Right lobe of liver (tissue), 4 donors: ENCODE measurements at regions not wholly inside any gene's neighbourhood (a gene's known extent, or its start where the extent isn't known, plus 50 kb on each side); places are given as distances from the start of the nearest gene placed in this dataset.

ENCODE experiments used
- CTCF ChIP-seq, 4 donors: fragments of 200-600 bp in 3 of 4; fragments of 450-650 bp in 1 of 4; IDR thresholded peaks; one replicate each; pipeline versions ENCODE4 v1.5.1 to v1.8.0; 2016 to 2022; ENCODE audit warnings: antibody characterized with exemption in 4 of 4, mild to moderate bottlenecking in 2 of 4
- POLR2A ChIP-seq: fragments of 450-650 bp; IDR thresholded peaks from one replicate; pipeline ENCODE4 v1.6.1; 2017; ENCODE audit warnings: antibody characterized with exemption, mild to moderate bottlenecking
- donor health status: DM: no; HTN: no; CAD: no.
- donor health status: DM: no; HTN: no; CAD: no.
- donor health status: DM: no; HTN: yes; CAD: no.

- TF ChIP-seq CTCF (IDR thresholded peaks at IDR 0.05) (no peak), POLR2A (no peak)
Measured at GRCh38 chr18:77590943-77591515, 341.4 kb downstream of the GALR1 start.
